Glutamatergic neuron (in vitro differentiated cells): ENCODE measurements at regions not wholly inside any gene's neighbourhood (a gene's known extent, or its start where the extent isn't known, plus 50 kb on each side); places are given as distances from the start of the nearest gene placed in this dataset.

ENCODE experiments used
- DNase-seq: peaks from one replicate; pipeline ENCODE4 v3.0.0; 2022
- H3K27ac Mint-ChIP-seq: one replicate; pipeline ENCODE4 v1.8.0; 2020; ENCODE audit warnings: mild to moderate bottlenecking, mixed read lengths, inconsistent platforms; ENCODE audit not compliant: unreplicated experiment
- H3K27me3 Mint-ChIP-seq: one replicate; pipeline ENCODE4 v1.8.0; 2020; ENCODE audit warnings: mild to moderate bottlenecking, moderate library complexity, mixed read lengths, inconsistent platforms; ENCODE audit not compliant: unreplicated experiment
- H3K36me3 Mint-ChIP-seq: one replicate; pipeline ENCODE4 v1.8.0; 2020; ENCODE audit warnings: mild to moderate bottlenecking, mixed read lengths, inconsistent platforms; ENCODE audit not compliant: unreplicated experiment
- H3K4me1 Mint-ChIP-seq: one replicate; pipeline ENCODE4 v1.8.0; 2020; ENCODE audit warnings: mild to moderate bottlenecking, low read depth, mixed read lengths, inconsistent platforms; ENCODE audit not compliant: unreplicated experiment
- H3K4me3 Mint-ChIP-seq: one replicate; pipeline ENCODE4 v1.8.0; 2020; ENCODE audit warnings: mild to moderate bottlenecking, mixed read lengths, inconsistent platforms; ENCODE audit not compliant: unreplicated experiment
- H3K9me3 Mint-ChIP-seq: one replicate; pipeline ENCODE4 v1.8.0; 2020; ENCODE audit warnings: mild to moderate bottlenecking, moderate library complexity, mixed read lengths, inconsistent platforms; ENCODE audit not compliant: unreplicated experiment
- TF ChIP-seq, protein P1 (sequence below): fragments of 200-600 bp; sonication (generic); IDR thresholded peaks from one replicate; pipeline ENCODE4 v1.5.0; 2021; ENCODE audit not compliant: partially characterized antibody, unreplicated experiment

DNA sequence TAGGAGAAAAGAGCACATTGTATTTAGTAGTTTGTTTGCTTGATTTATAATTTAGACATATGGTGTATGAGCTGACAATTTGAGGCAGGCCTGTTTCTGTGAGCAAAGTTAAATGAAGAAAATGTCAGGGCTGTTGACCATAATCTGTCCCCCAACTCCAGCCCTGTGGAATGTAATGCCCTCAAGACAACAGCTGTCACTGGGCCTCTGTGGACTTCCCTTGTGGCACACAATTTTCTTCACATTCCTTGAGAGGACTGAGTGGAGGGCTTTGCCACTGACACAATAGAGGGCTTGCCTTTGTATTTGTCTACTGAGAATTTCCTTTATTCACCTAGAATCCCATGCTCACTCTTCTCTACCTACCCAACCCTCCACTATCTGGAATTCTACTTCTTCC, 141.2 kb upstream of the CD180 start:
- Mint-ChIP-seq H3K36me3 (peaks cover 5% of the 10 kb centered on the region), H3K27me3 (no peaks in the 10 kb centered on the region), H3K27ac (no peak overlapping the region), H3K4me1 (no peaks in the 10 kb centered on the region), H3K4me3 (no peak overlapping the region), H3K9me3 (no peaks in the 10 kb centered on the region)
- TF ChIP-seq, protein P1, sequence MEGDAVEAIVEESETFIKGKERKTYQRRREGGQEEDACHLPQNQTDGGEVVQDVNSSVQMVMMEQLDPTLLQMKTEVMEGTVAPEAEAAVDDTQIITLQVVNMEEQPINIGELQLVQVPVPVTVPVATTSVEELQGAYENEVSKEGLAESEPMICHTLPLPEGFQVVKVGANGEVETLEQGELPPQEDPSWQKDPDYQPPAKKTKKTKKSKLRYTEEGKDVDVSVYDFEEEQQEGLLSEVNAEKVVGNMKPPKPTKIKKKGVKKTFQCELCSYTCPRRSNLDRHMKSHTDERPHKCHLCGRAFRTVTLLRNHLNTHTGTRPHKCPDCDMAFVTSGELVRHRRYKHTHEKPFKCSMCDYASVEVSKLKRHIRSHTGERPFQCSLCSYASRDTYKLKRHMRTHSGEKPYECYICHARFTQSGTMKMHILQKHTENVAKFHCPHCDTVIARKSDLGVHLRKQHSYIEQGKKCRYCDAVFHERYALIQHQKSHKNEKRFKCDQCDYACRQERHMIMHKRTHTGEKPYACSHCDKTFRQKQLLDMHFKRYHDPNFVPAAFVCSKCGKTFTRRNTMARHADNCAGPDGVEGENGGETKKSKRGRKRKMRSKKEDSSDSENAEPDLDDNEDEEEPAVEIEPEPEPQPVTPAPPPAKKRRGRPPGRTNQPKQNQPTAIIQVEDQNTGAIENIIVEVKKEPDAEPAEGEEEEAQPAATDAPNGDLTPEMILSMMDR, result no peak
- DNase-seq, result no peak

DNA sequence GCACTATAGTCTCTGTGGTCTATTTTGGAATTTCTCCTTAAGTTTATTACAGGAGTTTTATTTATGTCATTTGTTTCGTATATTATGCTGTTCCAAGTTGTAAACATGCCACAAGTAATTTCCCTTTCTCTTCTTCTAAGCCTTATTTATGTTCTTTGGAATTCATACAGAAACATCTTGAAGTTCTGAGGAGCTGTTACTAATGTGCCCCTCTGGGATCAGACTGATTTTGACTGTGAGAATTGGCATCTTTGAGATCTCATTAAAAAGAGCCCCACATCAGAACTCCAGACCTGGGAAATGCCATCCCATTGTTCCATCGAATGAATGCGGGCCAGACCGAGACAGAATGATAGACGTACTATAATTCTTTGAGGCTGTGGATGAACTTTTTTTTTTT, 138.8 kb upstream of the CD180 start:
- no peaks in the 10 kb centered on the region for H3K36me3 Mint-ChIP-seq
- H3K9me3 Mint-ChIP-seq, result no peaks in the 10 kb centered on the region
- H3K27ac Mint-ChIP-seq, result no peak overlapping the region
- DNase-seq, result no peak
- no peak overlapping the region for H3K4me3 Mint-ChIP-seq
- TF ChIP-seq, protein P1, result no peak
- no peaks in the 10 kb centered on the region for H3K27me3 Mint-ChIP-seq
- H3K4me1 Mint-ChIP-seq, result no peaks in the 10 kb centered on the region

DNA sequence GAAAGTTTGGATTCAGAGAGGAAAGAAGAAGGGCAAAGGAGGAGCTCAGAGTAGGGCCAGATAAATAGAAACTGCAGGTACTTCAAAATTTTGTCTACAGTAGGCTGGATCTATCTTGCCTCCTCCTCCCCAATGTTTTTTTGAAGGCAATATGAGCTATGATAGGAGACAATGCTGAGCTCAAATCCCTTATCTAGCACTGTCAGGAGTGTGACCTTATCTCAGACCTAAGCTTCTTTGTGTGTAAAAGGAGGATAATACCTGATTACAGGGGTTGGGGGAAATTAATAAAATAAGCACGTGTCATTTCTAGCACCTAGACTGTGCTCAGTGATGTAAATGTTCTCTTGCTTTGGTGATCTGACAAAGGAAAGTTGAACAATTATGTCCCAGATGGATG, 137.8 kb upstream of the CD180 start:
- H3K27ac Mint-ChIP-seq, result no peak overlapping the region
- H3K27me3 Mint-ChIP-seq, result no peaks in the 10 kb centered on the region
- TF ChIP-seq, protein P1, result no peak
- H3K36me3 Mint-ChIP-seq, result no peaks in the 10 kb centered on the region
- H3K4me1 Mint-ChIP-seq, result no peaks in the 10 kb centered on the region
- DNase-seq, result no peak
- no peaks in the 10 kb centered on the region for H3K9me3 Mint-ChIP-seq
- H3K4me3 Mint-ChIP-seq, result no peak overlapping the region

DNA sequence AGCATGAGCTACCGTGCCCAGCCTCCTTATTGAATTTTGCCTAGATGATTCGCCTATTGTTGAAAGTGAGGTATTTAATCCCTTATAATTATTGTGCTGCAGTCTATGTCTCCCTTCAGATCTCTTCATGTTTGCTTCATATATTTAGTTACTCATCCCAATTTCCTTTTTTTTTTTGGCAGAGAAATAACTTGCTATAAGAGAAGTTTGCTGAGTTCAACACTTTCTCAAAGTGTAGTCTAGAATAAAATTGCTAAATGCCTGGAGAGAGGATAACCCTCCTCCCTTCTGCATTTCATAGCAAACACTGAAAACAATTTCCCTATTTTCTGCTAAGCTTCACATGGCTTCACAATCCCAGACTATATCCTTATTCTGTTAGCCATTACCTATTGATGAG, 136.6 kb upstream of the CD180 start:
- no peak overlapping the region for H3K4me3 Mint-ChIP-seq
- H3K4me1 Mint-ChIP-seq, result no peaks in the 10 kb centered on the region
- DNase-seq, result no peak
- TF ChIP-seq, protein P1, result no peak
- H3K27ac Mint-ChIP-seq, result no peak overlapping the region
- no peaks in the 10 kb centered on the region for H3K9me3 Mint-ChIP-seq
- H3K36me3 Mint-ChIP-seq, result no peaks in the 10 kb centered on the region
- H3K27me3 Mint-ChIP-seq, result no peaks in the 10 kb centered on the region

DNA sequence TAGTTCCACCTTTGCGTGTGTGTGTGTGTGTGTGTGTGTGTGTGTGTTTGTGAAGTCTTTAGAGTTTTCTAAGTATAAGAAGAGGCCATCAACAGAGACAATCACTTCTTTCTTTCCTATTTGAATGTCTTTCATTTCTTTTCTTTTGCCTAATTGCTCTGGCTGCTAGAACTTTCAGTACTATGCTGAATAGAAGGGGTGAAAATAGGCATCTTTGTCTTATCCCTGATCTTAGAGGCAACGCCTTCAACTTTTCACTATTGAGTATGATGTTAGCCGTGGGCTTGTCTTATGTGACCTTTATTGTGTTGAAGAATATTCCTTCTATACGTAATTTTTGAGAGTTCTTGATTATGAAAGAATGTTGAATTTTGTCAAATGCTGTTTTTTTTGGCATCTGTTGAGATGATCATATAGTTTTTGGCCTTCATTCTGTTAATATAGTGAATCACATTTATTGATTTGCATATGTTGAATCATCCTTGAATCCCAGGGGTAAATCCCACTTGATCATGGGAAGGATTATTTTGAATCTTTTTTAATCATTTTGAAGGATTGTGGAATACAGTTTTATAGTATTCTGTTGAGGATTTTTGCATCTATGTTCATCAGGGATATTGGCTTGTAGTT, 134.8 kb upstream of the CD180 start:
- Mint-ChIP-seq H3K27me3 (no peaks in the 10 kb centered on the region), H3K27ac (no peak overlapping the region), H3K4me3 (no peak overlapping the region), H3K36me3 (no peaks in the 10 kb centered on the region), H3K4me1 (no peaks in the 10 kb centered on the region), H3K9me3 (no peaks in the 10 kb centered on the region)
- DNase-seq, result no peak
- TF ChIP-seq, protein P1, result no peak
